IMR-90 (cell line): ENCODE measurements at regions not wholly inside any gene's neighbourhood (a gene's known extent, or its start where the extent isn't known, plus 50 kb on each side); places are given as distances from the start of the nearest gene placed in this dataset.

ENCODE experiments used
- ATAC-seq: fragments of 200-7000 bp; cut with Tn5 transposase; 2 replicates; pipeline ENCODE4 v1.9.1; 2020; ENCODE audit warnings: low read depth, mild to moderate bottlenecking, moderate library complexity
- BruUV-seq: library from RNA; stranded (reverse); fragments of 400-500 nt; replicated peaks from 2 replicates; lab custom pipeline; 2021; lab: Mats Ljungman, UMichigan
- CTCF ChIA-PET: fragments of 300-600 bp; formaldehyde crosslinking; extraction: SDS; loops from one replicate; lab custom pipeline; 2021; ENCODE audit warnings: antibody characterized with exemption; lab: Yijun Ruan, JAX
- POLR2A ChIA-PET: fragments of 300-600 bp; sonication (Branson Sonifier 250); formaldehyde crosslinking; loops from one replicate; lab custom pipeline; 2022; ENCODE audit warnings: antibody characterized with exemption; ENCODE audit not compliant: unreplicated experiment; lab: Charles Lee
- DNase-seq: peaks from one replicate; pipeline ENCODE4 v3.0.0; 2013
- H2AFZ ChIP-seq: replicated peaks from 2 replicates; pipeline ENCODE3; 2013; ENCODE audit warnings: low read length, mild to moderate bottlenecking; ENCODE audit not compliant: poor library complexity
- H2AK5ac ChIP-seq: 2 replicates; pipeline ENCODE4 v1.6.1; 2013; ENCODE audit warnings: low read depth, low read length, inconsistent platforms
- H2AK9ac ChIP-seq: replicated peaks from 2 replicates; pipeline ENCODE3; 2013; ENCODE audit warnings: mild to moderate bottlenecking, low read depth, low read length, moderate library complexity; ENCODE audit not compliant: poor library complexity
- H2BK120ac ChIP-seq: 2 replicates; pipeline ENCODE4 v1.6.1; 2013; ENCODE audit warnings: low read depth, low read length, inconsistent platforms
- H2BK15ac ChIP-seq: 3 replicates; pipeline ENCODE4 v1.6.1; 2013; ENCODE audit warnings: low read depth, low read length, inconsistent platforms
- H2BK20ac ChIP-seq: 2 replicates; pipeline ENCODE4 v1.6.1; 2013; ENCODE audit warnings: low read depth, mild to moderate bottlenecking, inconsistent platforms, low read length, moderate library complexity
- H2BK5ac ChIP-seq: 2 replicates; pipeline ENCODE4 v1.6.1; 2013; ENCODE audit warnings: mild to moderate bottlenecking, low read depth, low read length, inconsistent platforms; ENCODE audit not compliant: poor library complexity, severe bottlenecking
- H3K14ac ChIP-seq: replicated peaks from 2 replicates; pipeline ENCODE4 v1.6.1; 2013; ENCODE audit warnings: low read depth, low read length, inconsistent platforms
- H3K18ac ChIP-seq: 2 replicates; pipeline ENCODE4 v1.6.1; 2013; ENCODE audit warnings: low read depth, low read length, control low read depth
- H3K23ac ChIP-seq: 2 replicates; pipeline ENCODE4 v1.6.1; 2013; ENCODE audit warnings: low read depth, low read length, inconsistent platforms
- H3K27ac ChIP-seq: 2 replicates; pipeline ENCODE4 v1.5.1; 2013; ENCODE audit warnings: mild to moderate bottlenecking, control low read depth, low read length; ENCODE audit not compliant: insufficient read depth
- H3K27me3 ChIP-seq: 2 replicates; pipeline ENCODE4 v1.6.1; 2013; ENCODE audit warnings: low read length; ENCODE audit not compliant: control insufficient read depth, insufficient read depth
- H3K36me3 ChIP-seq: 2 replicates; pipeline ENCODE4 v1.6.1; 2013; ENCODE audit warnings: low read length, mixed read lengths; ENCODE audit not compliant: control insufficient read depth, insufficient read depth
- H3K4ac ChIP-seq: 2 replicates; pipeline ENCODE4 v1.6.1; 2013; ENCODE audit warnings: low read depth, low read length, inconsistent platforms
- H3K4me1 ChIP-seq: 2 replicates; pipeline ENCODE4 v1.6.1; 2013; ENCODE audit warnings: low read length, mixed read lengths; ENCODE audit not compliant: control insufficient read depth, insufficient read depth
- H3K4me2 ChIP-seq: 2 replicates; pipeline ENCODE4 v1.6.1; 2013; ENCODE audit warnings: low read depth, mild to moderate bottlenecking, control low read depth, low read length, moderate library complexity
- H3K4me3 ChIP-seq: 2 replicates; pipeline ENCODE4 v1.5.1; 2013; ENCODE audit warnings: low read depth, mild to moderate bottlenecking, control low read depth, low read length, moderate library complexity; ENCODE audit not compliant: insufficient read depth
- H3K56ac ChIP-seq: 2 replicates; pipeline ENCODE4 v1.6.1; 2013; ENCODE audit warnings: low read length, inconsistent platforms; ENCODE audit not compliant: insufficient read depth; ENCODE audit errors: extremely low read depth
- H3K79me1 ChIP-seq, 2 experiments: 2 replicates each; pipeline ENCODE4 v1.6.1; 2013; ENCODE audit warnings: low read length in 2 of 2, inconsistent platforms in 1 of 2, low read depth in 1 of 2
- H3K9ac ChIP-seq: 2 replicates; pipeline ENCODE4 v1.6.1; 2013; ENCODE audit warnings: low read depth, low read length, control low read depth
- H3K9me1 ChIP-seq: 2 replicates; pipeline ENCODE4 v1.6.1; 2013; ENCODE audit warnings: low read length, inconsistent platforms; ENCODE audit not compliant: insufficient read depth
- H3K9me3 ChIP-seq: 2 replicates; pipeline ENCODE4 v1.6.1; 2013; ENCODE audit warnings: low read length; ENCODE audit not compliant: control insufficient read depth, insufficient read depth
- H4K20me1 ChIP-seq: 2 replicates; pipeline ENCODE4 v1.6.1; 2013; ENCODE audit warnings: low read length, inconsistent platforms; ENCODE audit not compliant: insufficient read depth
- H4K5ac ChIP-seq: 2 replicates; pipeline ENCODE4 v1.6.1; 2013; ENCODE audit warnings: mild to moderate bottlenecking, low read depth, low read length, control low read depth
- H4K8ac ChIP-seq, 2 experiments: 2 replicates each; pipeline ENCODE4 v1.6.1; 2013; ENCODE audit warnings: low read depth in 2 of 2, low read length in 2 of 2, control low read depth in 1 of 2, inconsistent platforms in 1 of 2
- H4K91ac ChIP-seq: 2 replicates; pipeline ENCODE4 v1.6.1; 2013; ENCODE audit warnings: low read depth, low read length, inconsistent platforms; ENCODE audit not compliant: insufficient read depth
- BHLHE40 ChIP-seq: fragments of 150-350 bp; IDR thresholded peaks from 2 replicates; pipeline ENCODE4 v1.6.1; 2016; ENCODE audit warnings: mild to moderate bottlenecking, low read depth, low read length
- CEBPB ChIP-seq: IDR thresholded peaks from 2 replicates; pipeline ENCODE4 v1.6.1; 2012; ENCODE audit warnings: low read depth, low read length, improper control_type of control experiment
- CHD1 ChIP-seq: IDR thresholded peaks from 2 replicates; pipeline ENCODE4 v1.6.1; 2012; ENCODE audit warnings: low read depth, low read length, improper control_type of control experiment
- FOS ChIP-seq: fragments of 150-350 bp; IDR thresholded peaks from 2 replicates; pipeline ENCODE4 v1.6.1; 2016; ENCODE audit warnings: low read depth, low read length
- MAFK ChIP-seq: IDR thresholded peaks from 2 replicates; pipeline ENCODE4 v1.6.1; 2012; ENCODE audit warnings: low read depth, low read length, improper control_type of control experiment
- MAZ ChIP-seq: IDR thresholded peaks from 2 replicates; pipeline ENCODE4 v1.6.1; 2012; ENCODE audit warnings: low read depth, mild to moderate bottlenecking, low read length, improper control_type of control experiment, moderate library complexity, borderline replicate concordance
- MXI1 ChIP-seq: IDR thresholded peaks from 2 replicates; pipeline ENCODE4 v1.6.1; 2012; ENCODE audit warnings: low read depth, mild to moderate bottlenecking, low read length, moderate library complexity, borderline replicate concordance
- NFE2L2 ChIP-seq: fragments of 150-350 bp; IDR thresholded peaks from 2 replicates; pipeline ENCODE4 v1.6.1; 2016; ENCODE audit warnings: low read depth, mild to moderate bottlenecking, low read length
- POLR2A ChIP-seq: IDR thresholded peaks from 2 replicates; pipeline ENCODE4 v1.6.1; 2012; ENCODE audit warnings: mild to moderate bottlenecking, low read depth, low read length
- RAD21 ChIP-seq: IDR thresholded peaks from 2 replicates; pipeline ENCODE4 v1.6.1; 2012; ENCODE audit warnings: low read length, improper control_type of control experiment
- RCOR1 ChIP-seq: IDR thresholded peaks from 2 replicates; pipeline ENCODE4 v1.6.1; 2012; ENCODE audit warnings: mild to moderate bottlenecking, low read length, improper control_type of control experiment; ENCODE audit not compliant: insufficient replicate concordance
- RFX5 ChIP-seq: IDR thresholded peaks from 2 replicates; pipeline ENCODE4 v1.8.0; 2012; ENCODE audit warnings: low read depth, mild to moderate bottlenecking, low read length, moderate library complexity
- SMC3 ChIP-seq: fragments of 150-350 bp; IDR thresholded peaks from 2 replicates; pipeline ENCODE4 v1.6.1; 2016; ENCODE audit warnings: low read depth, mild to moderate bottlenecking, antibody characterized with exemption, low read length, moderate library complexity
- WGBS, 2 experiments: methylation state at CpG; one replicate each; pipeline versions ENCODE4 v1.1.5 to v1.1.7; 2013; ENCODE audit warnings: missing lambda C conversion rate in 2 of 2; ENCODE audit not compliant: insufficient read length in 1 of 2; ENCODE audit errors: extremely low coverage in 2 of 2; 5-methylcytosine and 5-hydroxymethylcytosine counted together
- dilution Hi-C: fragments of 300-500 bp; cut with HindIII; formaldehyde crosslinking; loops from one replicate; pipeline ENCODE4 v1.14.3; 2018; ENCODE audit warnings: low sequenced_read_pairs; ENCODE audit not compliant: unreplicated experiment
- in situ Hi-C: fragments of 300-500 bp; cut with MboI; formaldehyde crosslinking; loops from 3 replicates; pipeline ENCODE4 v1.14.3; 2019; ENCODE audit warnings: low sequenced_read_pairs, inconsistent platforms, mixed read lengths
- intact Hi-C: fragments of 100-400 bp; cut with micrococcal nuclease; formaldehyde crosslinking; loops from 2 replicates; pipeline ENCODE4 v1.10.0; 2022
- TF ChIP-seq, protein P1 (sequence below): conservative IDR thresholded peaks from 2 replicates; pipeline ENCODE4 v1.5.1; 2012; ENCODE audit warnings: mild to moderate bottlenecking, low read depth, low read length, improper control_type of control experiment
- TF ChIP-seq, protein P2 (sequence below): fragments of 150-350 bp; IDR thresholded peaks from 2 replicates; pipeline ENCODE4 v1.6.1; 2016; ENCODE audit warnings: low read depth, mild to moderate bottlenecking, low read length, moderate library complexity, borderline replicate concordance
- TF ChIP-seq, protein P3 (sequence below): fragments of 150-350 bp; IDR thresholded peaks from 2 replicates; pipeline ENCODE4 v1.6.1; 2017; ENCODE audit warnings: mild to moderate bottlenecking, antibody characterized with exemption, low read length, low read depth

DNA sequence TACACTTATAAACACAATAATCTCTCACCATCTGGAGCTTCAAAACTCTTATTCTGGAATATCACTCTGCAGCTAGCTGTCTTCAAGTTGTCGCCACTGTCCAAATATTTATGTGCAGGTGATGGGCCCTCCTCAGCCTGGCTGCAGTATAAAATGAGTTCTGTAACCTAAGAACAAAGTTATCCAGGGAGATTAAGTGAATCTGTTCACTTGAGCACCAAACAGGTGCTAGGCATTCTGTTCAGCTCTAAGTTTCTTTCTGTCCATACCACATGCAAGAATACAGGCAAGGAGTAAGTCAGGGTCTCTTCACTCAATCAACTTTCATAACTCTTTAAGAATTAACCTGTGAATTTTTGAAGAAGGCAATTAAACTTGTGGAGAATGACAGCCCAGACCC lies 344.1 kb downstream of the PLK2 start:
- dilution Hi-C loops, result no loop called here
- Histone ChIP-seq H4K8ac (no peak overlapping the region), H3K14ac (no peak overlapping the region), H2BK120ac (no peak overlapping the region), H4K91ac (no peak overlapping the region), H2AFZ (no peak overlapping the region), H3K4me3 (no peak overlapping the region), H3K9ac (no peak overlapping the region), H3K23ac (no peak overlapping the region), H2AK9ac (no peak overlapping the region), H3K27me3 (no peaks in the 10 kb centered on the region), H2AK5ac (no peak overlapping the region), H3K18ac (no peak overlapping the region), H3K56ac (no peak overlapping the region), H4K20me1 (no peaks in the 10 kb centered on the region), H3K79me1 (no peaks in the 10 kb centered on the region), H2BK5ac (no peak overlapping the region), H4K5ac (no peak overlapping the region), H3K36me3 (no peaks in the 10 kb centered on the region), H2BK20ac (no peak overlapping the region), H2BK15ac (no peak overlapping the region), H3K4me2 (no peak overlapping the region), H3K27ac (no peak overlapping the region), H3K9me1 (peaks cover 4% of the 10 kb centered on the region; the same call in 1 of the 2 replicates), H3K9me3 (no peaks in the 10 kb centered on the region), H3K4me1 (peaks cover 3% of the 10 kb centered on the region), H3K4ac (no peak overlapping the region)
- no TSS peak for BruUV-seq
- CTCF ChIA-PET, result no interaction called here
- intact Hi-C loops, result no loop called here
- DNase-seq, result no peak
- in situ Hi-C loops, result no loop called here
- TF ChIP-seq CEBPB (no peak), POLR2A (no peak), CHD1 (no peak), FOS (no peak), MAFK (no peak), BHLHE40 (no peak), RCOR1 (no peak), RFX5 (no peak), RAD21 (no peak), NFE2L2 (no peak), MXI1 (no peak), MAZ (no peak), SMC3 (no peak)
- TF ChIP-seq, protein P1, sequence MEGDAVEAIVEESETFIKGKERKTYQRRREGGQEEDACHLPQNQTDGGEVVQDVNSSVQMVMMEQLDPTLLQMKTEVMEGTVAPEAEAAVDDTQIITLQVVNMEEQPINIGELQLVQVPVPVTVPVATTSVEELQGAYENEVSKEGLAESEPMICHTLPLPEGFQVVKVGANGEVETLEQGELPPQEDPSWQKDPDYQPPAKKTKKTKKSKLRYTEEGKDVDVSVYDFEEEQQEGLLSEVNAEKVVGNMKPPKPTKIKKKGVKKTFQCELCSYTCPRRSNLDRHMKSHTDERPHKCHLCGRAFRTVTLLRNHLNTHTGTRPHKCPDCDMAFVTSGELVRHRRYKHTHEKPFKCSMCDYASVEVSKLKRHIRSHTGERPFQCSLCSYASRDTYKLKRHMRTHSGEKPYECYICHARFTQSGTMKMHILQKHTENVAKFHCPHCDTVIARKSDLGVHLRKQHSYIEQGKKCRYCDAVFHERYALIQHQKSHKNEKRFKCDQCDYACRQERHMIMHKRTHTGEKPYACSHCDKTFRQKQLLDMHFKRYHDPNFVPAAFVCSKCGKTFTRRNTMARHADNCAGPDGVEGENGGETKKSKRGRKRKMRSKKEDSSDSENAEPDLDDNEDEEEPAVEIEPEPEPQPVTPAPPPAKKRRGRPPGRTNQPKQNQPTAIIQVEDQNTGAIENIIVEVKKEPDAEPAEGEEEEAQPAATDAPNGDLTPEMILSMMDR, result no peak
- TF ChIP-seq, protein P2, sequence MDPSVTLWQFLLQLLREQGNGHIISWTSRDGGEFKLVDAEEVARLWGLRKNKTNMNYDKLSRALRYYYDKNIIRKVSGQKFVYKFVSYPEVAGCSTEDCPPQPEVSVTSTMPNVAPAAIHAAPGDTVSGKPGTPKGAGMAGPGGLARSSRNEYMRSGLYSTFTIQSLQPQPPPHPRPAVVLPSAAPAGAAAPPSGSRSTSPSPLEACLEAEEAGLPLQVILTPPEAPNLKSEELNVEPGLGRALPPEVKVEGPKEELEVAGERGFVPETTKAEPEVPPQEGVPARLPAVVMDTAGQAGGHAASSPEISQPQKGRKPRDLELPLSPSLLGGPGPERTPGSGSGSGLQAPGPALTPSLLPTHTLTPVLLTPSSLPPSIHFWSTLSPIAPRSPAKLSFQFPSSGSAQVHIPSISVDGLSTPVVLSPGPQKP, result no peak
- TF ChIP-seq, protein P3, sequence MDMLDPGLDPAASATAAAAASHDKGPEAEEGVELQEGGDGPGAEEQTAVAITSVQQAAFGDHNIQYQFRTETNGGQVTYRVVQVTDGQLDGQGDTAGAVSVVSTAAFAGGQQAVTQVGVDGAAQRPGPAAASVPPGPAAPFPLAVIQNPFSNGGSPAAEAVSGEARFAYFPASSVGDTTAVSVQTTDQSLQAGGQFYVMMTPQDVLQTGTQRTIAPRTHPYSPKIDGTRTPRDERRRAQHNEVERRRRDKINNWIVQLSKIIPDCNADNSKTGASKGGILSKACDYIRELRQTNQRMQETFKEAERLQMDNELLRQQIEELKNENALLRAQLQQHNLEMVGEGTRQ, result no peak
- POLR2A ChIA-PET, result no interaction called here
- WGBS, 2 experiments, result no CpG with 5 or more reads among the region's 1 CpG
- no peak for ATAC-seq
